Stomach (tissue), 8 donors: ENCODE measurements at regions not wholly inside any gene's neighbourhood (a gene's known extent, or its start where the extent isn't known, plus 50 kb on each side); places are given as distances from the start of the nearest gene placed in this dataset.

Experiments used
- DNase-seq, 2 donors: peaks; one replicate each; pipeline versions ENCODE4 v3.0.0 to v3.0.0-alpha.2; 2013 to 2019
- H3K27ac ChIP-seq, 5 donors: fragments of 200-600 bp in 4 of 5; sonication (generic) in 4 of 5; one replicate each; pipeline ENCODE4 v1.5.1; 2013 to 2019; ENCODE audit warnings: mild to moderate bottlenecking in 1 of 5, moderate library complexity in 1 of 5
- H3K27me3 ChIP-seq, 3 donors: fragments of 200-600 bp; sonication (generic); one replicate each; pipeline ENCODE4 v1.5.1; 2017 to 2019; ENCODE audit warnings: mixed run types in 1 of 3
- H3K36me3 ChIP-seq, 4 donors: fragments of 200-600 bp; sonication (generic); 1 replicate in 3 of 4; 2 replicates in 1 of 4; pipeline ENCODE4 v1.5.1; 2016 to 2019
- H3K4me1 ChIP-seq, 4 donors: fragments of 200-600 bp; sonication (generic); one replicate each; pipeline ENCODE4 v1.5.1; 2016 to 2019
- H3K4me3 ChIP-seq, 4 donors: fragments of 200-600 bp; sonication (generic) in 3 of 4; one replicate each; pipeline ENCODE4 v1.5.1; 2016 to 2019; ENCODE audit warnings: mild to moderate bottlenecking in 1 of 4
- H3K9me3 ChIP-seq, 4 donors: fragments of 200-600 bp; sonication (generic); one replicate each; pipeline ENCODE4 v1.5.1; 2016 to 2019
- EP300 ChIP-seq: sonication (generic); formaldehyde crosslinking; IDR thresholded peaks from one replicate; pipeline ENCODE4 v1.6.1; 2017; ENCODE audit warnings: antibody characterized with exemption
- POLR2A ChIP-seq, 4 donors: fragments of 450-650 bp; IDR thresholded peaks; one replicate each; pipeline ENCODE4 v1.6.1; 2016; ENCODE audit warnings: antibody characterized with exemption in 4 of 4, control low read depth in 2 of 4, mild to moderate bottlenecking in 1 of 4, moderate library complexity in 1 of 4
- POLR2AphosphoS5 ChIP-seq, 3 donors: sonication (generic); formaldehyde crosslinking; IDR thresholded peaks; one replicate each; pipeline ENCODE4 v1.6.1; 2016; ENCODE audit warnings: antibody characterized with exemption in 3 of 3
- WGBS, 5 donors: extraction: QIAGEN DNeasy Blood & Tissue Kit in 3 of 5; methylation state at CpG; one replicate each; pipeline versions ENCODE4 v1.1.5 to v1.1.7; 2013 to 2018; 5-methylcytosine and 5-hydroxymethylcytosine counted together
- intact Hi-C: fragments of 100-400 bp; cut with DNase I; formaldehyde crosslinking; loops from one replicate; pipeline ENCODE4 v1.15.1; 2023; ENCODE audit warnings: low total_unique reads
- TF ChIP-seq, protein P1 (sequence below), 7 experiments: fragments of 450-650 bp in 4 of 7; fragments of 200-600 bp in 3 of 7; sonication (generic) in 3 of 7; IDR thresholded peaks; one replicate each; pipeline ENCODE4 v1.5.1; 2016 to 2019; ENCODE audit warnings: antibody characterized with exemption in 7 of 7, control low read depth in 2 of 7, mild to moderate bottlenecking in 1 of 7
- donor health status: healthy with polysubstance abuse.
- donor health status: Bipolar disorder and iron deficiency.
- donor health status: healthy.

DNA sequence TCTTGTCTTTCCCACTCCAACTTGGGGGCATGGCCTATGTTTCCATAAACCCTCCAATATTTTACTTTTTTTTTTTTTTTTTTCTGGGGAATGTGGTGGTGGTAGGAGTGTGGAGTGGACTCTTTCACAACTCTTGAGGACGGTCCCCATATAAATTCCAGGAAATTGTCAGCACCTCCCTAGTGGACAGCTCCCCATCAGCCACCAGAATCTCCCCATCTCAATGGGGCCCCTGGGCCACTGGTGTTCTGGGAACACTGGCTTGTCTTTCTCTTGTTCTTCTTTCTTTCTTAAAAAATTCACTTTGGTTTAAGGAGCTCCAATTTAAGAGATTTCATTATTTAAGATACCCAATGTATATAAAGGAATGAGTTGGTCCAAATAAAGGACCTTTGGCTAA lies 74.1 kb downstream of the ADM start:
- peaks cover 0 to 26% (median 8%) of the 10 kb centered on the region in 4 donors for H3K4me1 ChIP-seq
- WGBS, 5 donors, result 33 to 57% (median 43%) methylated on average over 1 of the region's 1 CpG
- H3K27me3 ChIP-seq, result no peaks in the 10 kb centered on the region
- TF ChIP-seq POLR2AphosphoS5 (IDR thresholded peaks at IDR 0.05) (no peak), EP300 (no peak), POLR2A (IDR thresholded peaks at IDR 0.05) (no peak)
- TF ChIP-seq, protein P1, sequence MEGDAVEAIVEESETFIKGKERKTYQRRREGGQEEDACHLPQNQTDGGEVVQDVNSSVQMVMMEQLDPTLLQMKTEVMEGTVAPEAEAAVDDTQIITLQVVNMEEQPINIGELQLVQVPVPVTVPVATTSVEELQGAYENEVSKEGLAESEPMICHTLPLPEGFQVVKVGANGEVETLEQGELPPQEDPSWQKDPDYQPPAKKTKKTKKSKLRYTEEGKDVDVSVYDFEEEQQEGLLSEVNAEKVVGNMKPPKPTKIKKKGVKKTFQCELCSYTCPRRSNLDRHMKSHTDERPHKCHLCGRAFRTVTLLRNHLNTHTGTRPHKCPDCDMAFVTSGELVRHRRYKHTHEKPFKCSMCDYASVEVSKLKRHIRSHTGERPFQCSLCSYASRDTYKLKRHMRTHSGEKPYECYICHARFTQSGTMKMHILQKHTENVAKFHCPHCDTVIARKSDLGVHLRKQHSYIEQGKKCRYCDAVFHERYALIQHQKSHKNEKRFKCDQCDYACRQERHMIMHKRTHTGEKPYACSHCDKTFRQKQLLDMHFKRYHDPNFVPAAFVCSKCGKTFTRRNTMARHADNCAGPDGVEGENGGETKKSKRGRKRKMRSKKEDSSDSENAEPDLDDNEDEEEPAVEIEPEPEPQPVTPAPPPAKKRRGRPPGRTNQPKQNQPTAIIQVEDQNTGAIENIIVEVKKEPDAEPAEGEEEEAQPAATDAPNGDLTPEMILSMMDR (IDR thresholded peaks at IDR 0.05), result no peak
- H3K9me3 ChIP-seq, result no peaks in the 10 kb centered on the region
- no peaks in the 10 kb centered on the region for H3K36me3 ChIP-seq
- peak overlapping the region in 2 of 5 donors; percentile 20 to 53 for H3K27ac ChIP-seq
- DNase-seq, result peak in 1 of 2 donors; percentile 57
- H3K4me3 ChIP-seq, result no peak overlapping the region
- intact Hi-C loops, result no loop called here

DNA sequence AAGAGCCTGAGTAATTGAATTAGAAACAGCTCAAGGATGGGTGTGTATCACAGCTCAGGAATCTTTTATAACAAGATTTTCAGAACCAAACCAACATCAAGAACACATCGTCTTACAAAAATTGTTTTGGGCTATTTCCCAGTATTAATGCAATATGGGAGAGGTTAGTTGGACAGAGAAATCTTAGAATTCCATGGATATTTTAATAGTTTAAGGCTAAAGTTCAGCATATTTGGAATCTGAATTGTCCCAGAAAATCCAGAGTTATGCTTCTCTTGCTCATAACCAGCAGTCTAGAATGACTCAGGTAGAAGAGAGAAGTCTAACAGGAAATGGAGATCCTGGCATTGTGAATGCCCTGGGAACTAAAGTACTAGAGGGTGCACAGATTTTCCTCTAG lies 74.6 kb downstream of the ADM start:
- no peaks in the 10 kb centered on the region for H3K9me3 ChIP-seq
- H3K4me1 ChIP-seq, result peaks cover 0 to 22% (median 6%) of the 10 kb centered on the region in 4 donors
- DNase-seq, result no peak
- intact Hi-C loops, result no loop called here
- 50 to 74% (median 58%) methylated on average over 1 of the region's 1 CpG for WGBS, 5 donors
- TF ChIP-seq, protein P1 (IDR thresholded peaks at IDR 0.05), result no peak
- TF ChIP-seq EP300 (no peak), POLR2A (IDR thresholded peaks at IDR 0.05) (no peak), POLR2AphosphoS5 (IDR thresholded peaks at IDR 0.05) (no peak)
- H3K4me3 ChIP-seq, result no peak overlapping the region
- H3K27ac ChIP-seq, result peak overlapping the region in 3 of 5 donors; percentile 36 to 61 (median 44)
- H3K36me3 ChIP-seq, result no peaks in the 10 kb centered on the region
- H3K27me3 ChIP-seq, result no peaks in the 10 kb centered on the region

DNA sequence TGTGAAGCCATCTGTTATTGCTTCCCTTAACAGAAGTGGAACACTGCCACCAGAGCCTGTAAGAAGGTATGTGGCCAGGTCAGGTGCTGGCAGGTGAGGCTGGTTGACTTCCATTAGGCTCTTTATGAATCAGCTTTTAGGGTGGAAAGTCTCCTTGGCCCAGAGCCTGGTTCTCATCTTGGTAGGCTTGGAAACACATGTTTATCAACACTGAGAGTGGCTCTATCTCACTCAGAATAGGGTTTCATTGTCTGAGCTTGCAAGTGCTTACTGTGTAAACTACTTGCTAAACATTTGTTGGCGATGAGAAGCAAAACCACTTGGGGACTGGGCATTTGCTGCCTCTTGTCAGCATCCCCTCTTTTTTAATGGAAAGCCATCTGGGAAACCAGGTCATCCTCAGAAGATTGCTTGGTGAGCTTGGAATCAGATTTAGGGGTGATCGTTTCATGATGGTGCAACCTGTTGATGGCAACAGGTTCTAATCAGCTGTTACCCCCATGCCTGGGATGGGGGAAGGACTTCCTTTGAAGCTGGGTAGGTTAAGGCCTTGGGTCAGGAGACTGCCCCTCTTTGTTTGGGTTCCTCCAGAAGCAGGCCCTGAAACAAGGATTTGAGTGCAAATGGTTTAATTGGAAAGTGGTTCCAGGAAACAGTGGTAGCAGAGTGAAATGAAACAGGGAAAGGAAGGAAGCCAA lies 75.0 kb upstream of the AMPD3 start:
- no peak for DNase-seq
- 66 to 83% (median 68%) methylated on average over 2 of the region's 2 CpGs for WGBS, 5 donors
- Histone ChIP-seq H3K4me3 (no peak overlapping the region), H3K27me3 (no peaks in the 10 kb centered on the region), H3K36me3 (no peaks in the 10 kb centered on the region), H3K27ac (peak overlapping the region in 4 of 5 donors; percentile 6 to 61 (median 40)), H3K4me1 (peaks cover 0 to 16% (median 3%) of the 10 kb centered on the region in 4 donors), H3K9me3 (no peaks in the 10 kb centered on the region)
- intact Hi-C loops, result no loop called here
- TF ChIP-seq POLR2A (IDR thresholded peaks at IDR 0.05) (no peak), EP300 (no peak), POLR2AphosphoS5 (IDR thresholded peaks at IDR 0.05) (no peak)
- TF ChIP-seq, protein P1 (IDR thresholded peaks at IDR 0.05), result no peak

DNA sequence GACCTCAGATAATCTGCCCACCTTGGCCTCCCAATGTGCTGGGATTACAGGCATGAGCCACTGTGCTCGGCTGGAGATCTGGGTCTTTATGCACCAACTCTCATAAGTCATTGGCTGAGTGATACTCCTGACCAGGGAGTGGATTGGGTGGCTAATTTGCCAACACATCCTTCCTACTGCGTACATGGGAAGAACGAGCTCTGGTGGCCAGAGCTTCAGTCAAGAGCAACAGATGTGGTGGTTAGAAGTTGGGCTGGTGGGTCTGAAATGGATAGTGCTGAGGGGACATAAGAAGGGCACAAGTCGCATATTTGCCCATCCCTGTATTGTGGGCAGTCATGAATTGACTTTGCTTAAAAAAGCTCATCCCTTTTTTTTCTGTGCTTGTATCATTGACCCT lies 74.1 kb upstream of the AMPD3 start:
- no peak overlapping the region for H3K4me3 ChIP-seq
- no peak overlapping the region for H3K27ac ChIP-seq
- H3K27me3 ChIP-seq, result no peaks in the 10 kb centered on the region
- no peaks in the 10 kb centered on the region for H3K9me3 ChIP-seq
- H3K4me1 ChIP-seq, result peaks cover 0 to 9% (median 0%) of the 10 kb centered on the region in 4 donors
- DNase-seq, result no peak
- intact Hi-C loops, result no loop called here
- WGBS, 5 donors, result 82 to 87% (median 84%) methylated on average over 4 of the region's 4 CpGs
- no peaks in the 10 kb centered on the region for H3K36me3 ChIP-seq
- TF ChIP-seq, protein P1 (IDR thresholded peaks at IDR 0.05), result no peak
- TF ChIP-seq POLR2AphosphoS5 (IDR thresholded peaks at IDR 0.05) (no peak), EP300 (no peak), POLR2A (IDR thresholded peaks at IDR 0.05) (no peak)
